HG03060 (cell line): ENCODE measurements at regions not wholly inside any gene's neighbourhood (a gene's known extent, or its start where the extent isn't known, plus 50 kb on each side); places are given as distances from the start of the nearest gene placed in this dataset.
"Not testable (repeated sequence)": the region's sequence is repeated elsewhere in the genome, so short reads cannot be mapped to it uniquely, and the experiment has no call there.

ENCODE experiments used
- ATAC-seq: cut with Tn5 transposase; IDR thresholded peaks from one replicate; pipeline ENCODE4 v1.9.1; 2021; ENCODE audit warnings: low read depth, moderate number of reproducible peaks; ENCODE audit not compliant: unreplicated experiment

DNA sequence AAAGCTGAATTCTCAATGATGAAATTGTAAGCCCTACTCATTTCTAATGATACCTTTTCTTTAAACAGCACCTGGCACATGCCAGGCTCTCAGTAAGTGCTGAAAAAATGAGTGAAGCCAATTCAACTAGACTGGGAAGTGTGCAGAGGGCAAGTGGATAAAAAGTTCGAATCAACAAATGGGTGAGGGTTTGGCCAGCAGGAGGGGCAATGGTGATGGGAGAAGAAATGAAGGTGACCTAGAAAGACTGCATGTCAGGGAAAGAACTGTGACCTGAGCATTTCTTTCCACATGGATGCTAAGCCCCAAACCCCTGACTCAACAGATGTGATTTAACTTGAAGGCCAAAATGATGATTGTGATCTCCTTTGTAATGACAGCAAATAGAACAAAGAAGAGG is 54.6 kb downstream of the DKK1 start:
- ATAC-seq: no peak

DNA sequence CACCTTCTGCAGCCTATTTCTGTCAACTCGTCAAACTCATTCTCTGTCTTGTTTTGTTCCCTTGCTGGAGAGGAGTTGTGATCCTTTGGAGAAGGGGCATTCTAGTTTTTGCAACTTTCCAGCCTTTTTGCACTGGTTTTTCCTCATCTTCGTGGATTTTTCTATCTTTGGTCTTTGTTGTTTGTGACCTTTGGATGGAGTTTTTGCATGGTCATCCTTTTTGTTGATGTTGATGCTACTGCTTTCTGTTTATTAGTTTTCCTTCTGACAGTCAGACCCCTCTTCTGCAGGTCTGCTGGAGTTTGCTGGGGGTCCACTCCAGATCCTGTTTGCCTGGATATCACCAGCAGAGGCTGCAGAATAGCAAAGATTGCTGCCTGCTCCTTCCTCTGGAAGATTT is 60.1 kb downstream of the DKK1 start:
- ATAC-seq: not testable (repeated sequence)

DNA sequence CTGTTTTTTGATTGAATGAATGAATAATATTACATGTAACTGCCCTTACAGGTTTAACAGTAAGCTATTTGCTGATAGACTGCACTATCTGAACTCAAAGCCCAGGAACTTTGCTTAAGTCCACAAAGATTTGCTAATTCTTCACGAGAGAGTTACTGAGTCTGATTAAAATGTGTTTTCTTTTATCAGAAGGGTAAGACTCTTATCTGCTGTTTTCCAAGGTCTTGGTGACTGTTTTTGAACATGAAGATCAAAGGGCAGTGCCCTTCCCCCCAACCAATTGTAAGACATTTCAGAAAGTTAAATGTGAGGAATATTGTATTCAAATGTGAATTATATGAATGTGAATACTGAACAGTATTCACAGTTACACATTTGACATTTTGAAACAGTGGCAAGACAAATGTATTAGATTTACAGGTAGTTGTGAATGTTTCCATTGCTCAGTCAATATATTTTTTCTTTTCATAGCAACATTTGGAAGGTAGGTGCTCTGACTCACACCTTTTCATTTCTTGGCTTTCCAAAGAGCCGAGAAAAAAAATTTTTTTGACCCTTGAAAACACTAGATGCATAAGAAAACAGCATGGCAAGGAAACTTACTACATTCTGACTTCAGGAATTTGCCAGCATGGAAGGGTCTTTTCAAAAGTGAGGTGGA is 62.7 kb downstream of the DKK1 start:
- ATAC-seq: no peak

DNA sequence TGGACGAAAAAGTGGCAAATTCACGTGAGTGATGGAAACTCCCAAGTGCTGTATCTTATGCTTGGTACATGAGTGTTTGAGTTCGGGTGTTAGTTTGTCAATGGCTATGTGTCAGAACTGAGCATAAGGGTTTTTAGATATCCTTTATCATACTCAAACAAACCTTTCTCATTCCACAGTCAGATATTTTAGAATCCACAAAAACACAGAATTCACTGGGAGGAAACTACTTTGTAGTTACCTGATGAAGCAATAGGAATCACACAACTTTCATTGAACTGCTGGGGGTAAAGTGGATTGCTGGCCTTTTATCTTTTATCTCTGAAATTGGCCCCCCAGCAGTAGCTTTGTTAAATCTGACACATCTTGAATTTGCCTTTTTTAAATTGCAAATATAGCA is 64.0 kb downstream of the DKK1 start:
- no peak for ATAC-seq

DNA sequence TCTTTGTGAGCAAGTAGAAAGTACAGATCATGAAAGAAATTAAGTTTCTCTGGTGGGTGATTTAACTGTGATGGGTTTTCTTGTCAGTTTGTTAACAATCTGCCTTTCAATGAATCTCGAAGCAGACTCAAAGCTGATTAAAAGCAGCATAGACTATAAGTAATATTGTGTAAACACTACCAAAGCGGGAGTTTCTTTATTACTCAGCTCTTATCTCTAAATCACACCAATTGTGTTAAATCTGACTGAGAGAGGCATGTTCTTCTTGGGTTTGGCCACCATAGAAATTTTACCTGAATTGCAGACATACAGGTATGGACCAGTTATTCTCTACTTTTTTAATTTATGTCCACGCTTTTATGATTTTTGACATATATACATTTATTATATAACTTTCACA is 65.2 kb downstream of the DKK1 start:
- no peak for ATAC-seq

DNA sequence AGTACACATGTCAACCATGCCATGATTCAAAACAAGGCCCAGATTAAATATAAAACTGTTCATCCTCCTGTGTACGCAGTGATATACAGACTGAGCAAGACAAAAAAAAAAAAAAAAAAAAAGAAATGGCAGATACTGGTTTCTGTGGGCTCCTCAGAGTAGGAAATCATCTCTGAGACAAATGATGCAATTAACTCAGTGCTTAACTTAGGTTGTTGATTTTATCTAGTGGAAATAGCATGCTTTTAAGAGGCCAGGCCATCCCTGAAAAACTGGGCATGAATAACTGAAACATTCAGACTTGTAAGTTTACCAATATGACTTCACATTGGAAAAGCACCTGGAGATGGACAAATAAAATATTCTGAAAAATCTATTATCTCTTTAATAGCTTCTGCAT is 69.0 kb downstream of the DKK1 start:
- no peak for ATAC-seq

DNA sequence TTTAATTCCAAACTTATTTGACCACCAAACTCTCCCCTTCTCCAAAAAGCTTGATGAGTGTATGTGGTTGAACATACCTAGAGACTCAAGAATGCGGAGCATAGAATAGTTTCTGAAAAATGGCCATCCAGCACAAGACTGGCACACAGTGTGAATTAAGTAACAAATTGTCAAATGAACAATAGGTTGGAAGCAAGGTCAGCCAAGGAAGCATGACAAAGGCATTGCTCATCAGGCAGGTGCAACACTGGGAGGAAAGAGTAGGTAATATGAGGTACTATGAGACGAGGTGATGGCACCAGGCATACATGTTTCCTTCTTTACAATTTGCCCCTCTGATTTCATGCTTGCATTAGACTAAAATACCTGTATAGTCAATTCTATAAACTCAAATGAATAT is 73.7 kb downstream of the DKK1 start:
- no peak for ATAC-seq

DNA sequence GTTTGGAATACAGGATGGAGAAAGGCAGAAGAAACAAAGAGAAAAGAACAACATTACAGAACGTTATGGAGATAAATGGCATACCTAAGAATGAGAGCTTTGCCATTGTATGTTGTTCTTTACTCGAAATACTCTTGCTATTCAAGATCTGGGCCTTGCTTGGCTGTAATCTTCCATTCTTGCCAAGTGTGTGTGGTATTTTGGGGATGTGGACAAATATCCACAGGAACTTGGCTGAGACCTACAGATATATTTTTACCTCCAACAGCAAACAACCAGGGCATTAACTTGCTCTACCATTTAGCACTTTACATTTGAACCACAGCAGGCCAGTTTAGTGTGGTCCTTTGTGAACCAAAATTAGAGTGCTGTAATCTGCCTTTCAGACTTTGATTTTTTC is 76.3 kb downstream of the DKK1 start:
- ATAC-seq: no peak

DNA sequence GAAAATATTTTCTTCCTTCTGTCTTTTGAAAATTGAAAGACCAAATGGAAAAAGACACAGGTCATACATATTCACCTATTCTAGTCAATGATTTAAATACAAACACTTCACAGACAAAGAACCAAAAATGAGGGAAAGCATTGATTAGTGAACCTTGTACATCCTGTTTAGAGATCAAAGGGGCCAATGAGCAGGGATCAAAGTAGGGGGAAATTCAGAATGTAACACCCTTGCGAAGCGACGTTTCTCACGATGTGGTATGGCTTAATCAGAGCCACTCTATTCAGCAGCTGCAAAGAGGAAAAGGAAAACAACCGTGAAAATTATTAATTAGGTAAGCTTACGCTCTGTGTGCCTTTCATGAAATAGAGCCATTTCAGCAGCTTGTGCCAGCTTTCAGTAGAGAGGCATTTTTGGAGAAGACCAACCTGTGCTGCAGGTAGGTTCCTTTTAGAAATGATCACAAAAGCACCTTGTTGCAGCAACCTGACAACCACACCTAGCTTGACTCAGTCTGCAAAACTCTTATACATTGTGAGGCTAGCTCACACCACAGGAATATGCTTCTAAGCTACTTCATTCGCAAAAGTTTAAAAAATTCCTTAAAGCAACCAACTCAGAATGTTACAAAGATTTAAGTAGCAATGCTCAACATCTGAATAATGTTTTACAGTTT is 78.0 kb downstream of the DKK1 start:
- no peak for ATAC-seq

DNA sequence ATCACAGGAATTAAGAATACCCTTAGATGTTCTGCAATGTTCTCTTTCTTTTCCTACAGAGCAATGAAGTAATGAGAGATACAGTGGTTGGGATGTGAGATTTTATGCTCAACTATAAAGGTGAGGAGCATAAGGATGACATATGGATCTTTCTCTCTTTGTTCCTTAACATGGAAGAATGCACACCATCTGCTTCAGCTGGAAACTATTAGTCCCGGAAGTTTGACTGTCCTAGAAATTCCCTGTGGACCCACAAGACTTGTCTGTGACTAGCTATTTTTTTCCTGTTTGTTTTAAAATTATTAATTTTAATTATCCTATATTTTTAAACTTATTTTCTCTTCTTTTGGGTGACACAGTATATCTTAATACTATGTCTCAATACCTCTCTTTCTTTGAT is 80.2 kb downstream of the DKK1 start:
- ATAC-seq: no peak

DNA sequence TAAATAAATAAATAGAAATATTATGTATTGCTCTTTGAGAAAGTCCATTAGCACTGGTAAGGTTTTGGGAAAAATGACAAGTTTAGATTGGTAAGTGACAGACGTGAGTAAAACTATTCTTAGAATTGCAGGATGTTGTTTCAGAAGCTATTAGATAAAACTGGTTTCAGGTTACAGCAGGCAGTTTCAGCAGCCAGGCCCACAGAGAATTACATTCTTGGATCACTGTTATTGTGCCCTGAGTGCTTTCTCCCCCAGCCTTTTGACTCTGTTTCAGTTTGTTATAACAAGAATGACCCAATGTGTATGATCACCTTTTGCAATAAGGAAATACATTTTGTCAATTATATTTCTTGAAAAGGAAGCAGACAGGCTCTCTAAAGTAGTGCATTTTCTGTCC is 86.5 kb downstream of the DKK1 start:
- ATAC-seq: no peak

DNA sequence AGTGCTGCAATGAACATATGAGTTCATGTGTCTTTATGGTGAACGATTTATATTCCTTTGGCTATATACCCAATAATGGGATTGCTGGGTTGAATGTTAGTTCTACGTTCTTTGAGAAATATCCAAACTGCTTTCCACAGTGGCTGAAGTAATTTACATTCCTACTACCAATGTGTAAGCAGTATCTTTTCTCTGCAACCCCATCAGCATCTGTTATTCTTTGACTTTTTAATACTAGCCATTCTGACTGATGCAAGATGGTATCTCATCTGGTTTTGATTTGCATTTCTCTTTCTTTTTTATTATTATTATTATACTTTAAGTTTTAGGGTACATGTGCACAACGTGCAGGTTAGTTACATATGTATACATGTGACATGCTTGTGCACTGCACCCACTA is 89.7 kb downstream of the DKK1 start:
- not testable (repeated sequence) for ATAC-seq

DNA sequence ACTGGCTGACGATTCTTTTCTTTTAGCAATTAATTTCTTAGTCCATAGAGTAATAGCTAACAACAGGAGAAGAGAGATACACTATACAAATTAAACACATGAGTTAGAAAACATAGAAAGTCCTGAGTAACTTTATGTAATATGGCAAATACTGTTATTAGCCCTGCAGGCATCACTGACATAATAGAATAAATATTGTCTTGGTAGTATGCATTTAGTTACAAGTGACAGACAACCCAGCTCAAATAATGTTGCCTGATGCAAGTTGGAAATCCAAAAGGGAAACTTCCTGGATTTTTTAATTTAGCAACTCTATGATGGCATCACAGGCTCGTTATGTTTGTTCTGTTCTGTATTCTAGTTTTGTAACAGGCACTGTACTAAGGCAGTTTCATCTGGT is 95.1 kb downstream of the DKK1 start:
- no peak for ATAC-seq

DNA sequence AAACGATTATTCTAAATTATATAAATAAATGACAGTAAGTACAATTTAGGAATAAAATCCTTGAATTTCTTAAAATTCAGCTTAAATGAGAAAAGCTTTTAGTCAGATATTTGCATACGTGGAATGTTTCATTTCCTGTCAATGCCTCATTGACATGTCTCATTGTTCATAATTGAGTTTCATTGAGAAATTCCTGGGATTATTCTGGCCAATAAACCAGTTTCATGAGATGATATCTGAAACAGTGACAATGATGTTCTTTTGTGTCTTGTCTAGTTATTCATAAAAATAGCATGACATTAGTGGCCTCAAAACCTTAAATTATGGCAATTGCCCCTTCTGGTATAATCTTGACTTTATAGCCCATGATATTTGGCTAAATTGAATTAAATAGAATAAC is 95.8 kb downstream of the DKK1 start:
- ATAC-seq: no peak

DNA sequence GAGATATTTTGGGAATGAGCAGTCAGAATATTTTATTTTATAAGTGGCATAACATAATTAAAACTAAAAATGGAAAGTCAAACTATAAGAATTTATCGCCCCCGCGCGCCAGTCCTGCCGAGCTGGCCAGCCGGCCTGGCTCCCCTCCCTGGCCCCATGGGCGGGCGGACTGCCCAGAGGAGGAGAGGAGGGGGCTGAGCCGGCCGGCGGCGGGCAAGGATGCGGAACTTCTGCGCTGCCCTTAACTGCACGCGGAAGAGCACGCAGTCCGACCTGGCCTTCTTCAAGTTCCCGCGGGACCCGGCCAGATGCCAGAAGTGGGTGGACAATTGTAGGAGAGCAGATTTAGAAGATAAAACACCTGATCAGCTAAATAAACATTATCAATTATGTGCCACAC is 96.8 kb downstream of the DKK1 start:
- no peak for ATAC-seq

DNA sequence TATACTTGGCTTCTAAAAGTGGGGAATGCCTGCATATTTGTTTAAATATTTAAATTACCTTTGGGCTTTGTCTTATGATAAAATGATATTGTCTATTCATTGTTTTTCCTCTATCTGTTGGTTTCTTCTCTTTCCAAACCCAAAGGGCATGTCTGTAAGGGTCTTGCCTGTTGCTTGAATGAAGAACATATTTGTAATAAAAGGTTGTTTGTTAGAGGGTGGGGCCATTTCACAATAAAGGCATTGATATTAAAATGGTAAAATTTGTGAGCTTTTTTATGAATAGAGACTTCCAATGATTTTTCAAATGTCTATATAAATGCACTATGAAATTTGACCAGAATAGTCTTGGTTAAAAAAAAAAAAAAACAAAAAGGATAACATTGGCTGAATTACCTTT is 105.2 kb downstream of the DKK1 start:
- ATAC-seq: no peak

DNA sequence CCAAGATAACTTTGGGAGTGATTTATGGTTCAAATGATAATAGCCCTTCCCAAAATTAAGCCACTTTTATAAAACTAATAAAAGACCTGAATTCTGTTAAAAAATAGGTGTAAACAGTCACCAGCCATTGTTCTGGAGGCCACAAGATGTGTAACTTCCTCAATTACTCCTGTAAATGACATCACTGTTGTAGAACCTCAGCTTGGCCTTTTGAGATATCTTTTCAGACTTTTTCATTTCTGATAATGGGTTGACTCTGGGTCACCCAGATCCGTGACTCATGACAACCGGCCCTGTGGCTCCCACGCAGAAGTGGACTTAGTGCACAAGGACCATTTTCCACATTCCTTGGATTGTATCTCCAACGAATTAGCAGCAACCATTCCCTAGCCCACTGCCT is 106.6 kb downstream of the DKK1 start:
- ATAC-seq: no peak

DNA sequence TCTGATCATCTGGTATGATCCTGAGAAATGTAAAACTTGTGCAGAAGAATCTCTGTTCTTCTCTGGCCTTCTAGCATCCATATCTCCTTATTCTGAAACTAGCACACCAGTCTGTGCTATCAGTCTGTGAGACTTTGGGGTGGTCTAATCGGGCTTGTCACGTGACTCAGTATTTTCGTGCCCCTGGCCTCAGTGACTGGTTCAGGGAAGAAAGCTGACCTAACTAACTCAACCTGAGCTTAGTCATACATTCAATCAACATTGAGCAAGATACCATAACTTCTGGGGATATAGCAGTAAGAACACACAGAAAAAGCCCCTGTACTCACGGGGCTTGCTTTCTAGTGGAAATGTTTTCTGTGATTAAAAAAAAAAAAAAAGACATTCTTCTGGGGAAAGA is 109.3 kb downstream of the DKK1 start:
- no peak for ATAC-seq

DNA sequence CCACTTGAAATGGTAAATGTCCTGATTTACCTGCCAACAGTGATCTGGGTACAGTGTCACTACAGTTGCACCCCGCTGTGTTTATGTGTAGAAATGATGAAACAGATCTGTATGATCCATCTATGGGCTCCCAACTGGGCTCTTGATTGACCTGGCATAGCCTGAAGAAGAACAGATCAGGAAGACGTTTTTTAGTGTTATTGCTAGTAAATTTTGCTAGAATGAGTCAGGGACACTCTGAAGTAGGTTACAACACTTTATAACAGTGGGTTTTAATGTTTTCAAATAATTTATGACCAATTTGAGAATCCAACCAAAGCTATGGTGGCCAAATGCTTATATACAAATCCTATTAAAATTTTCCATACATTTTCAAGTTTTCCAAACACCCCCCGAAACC is 110.3 kb downstream of the DKK1 start:
- ATAC-seq: no peak

DNA sequence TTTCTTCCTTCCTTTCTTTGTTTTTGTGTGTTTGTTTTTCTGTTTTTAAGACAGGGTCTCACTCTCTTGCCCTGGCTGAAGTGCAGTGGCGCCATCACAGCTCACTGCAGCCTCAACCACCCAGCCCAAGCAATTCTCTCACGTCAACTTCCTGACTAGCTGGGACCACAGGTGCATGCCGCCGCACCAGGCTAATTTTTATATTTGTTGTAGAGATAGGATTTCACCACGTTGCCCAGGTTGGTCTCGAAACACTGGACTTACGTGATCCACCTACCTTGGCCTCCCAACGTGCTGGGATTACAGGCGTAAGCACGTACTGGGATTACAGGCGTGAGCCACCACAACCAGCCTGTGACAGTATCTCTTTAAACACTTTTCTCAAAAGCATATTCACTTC is 120.7 kb downstream of the DKK1 start:
- no peak for ATAC-seq

DNA sequence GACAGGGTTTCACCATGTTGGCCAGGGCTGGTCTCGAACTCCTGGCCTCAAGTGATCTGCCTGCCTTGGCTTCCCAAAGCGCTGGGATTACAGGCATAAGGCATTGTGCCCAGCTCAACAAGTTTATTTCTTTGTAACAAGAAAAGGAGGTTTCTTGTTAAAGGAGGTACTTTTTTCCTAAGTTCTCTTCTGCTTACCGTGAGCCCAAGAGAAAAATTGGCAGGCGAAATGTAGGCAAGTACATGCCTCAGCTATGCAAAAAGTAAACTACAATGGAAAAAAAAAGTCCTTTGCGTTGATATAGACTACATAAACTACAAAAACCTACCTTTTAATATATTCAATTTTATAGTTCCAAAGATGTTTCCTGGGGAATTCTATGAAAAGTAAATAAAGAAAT is 122.6 kb downstream of the DKK1 start:
- no peak for ATAC-seq

DNA sequence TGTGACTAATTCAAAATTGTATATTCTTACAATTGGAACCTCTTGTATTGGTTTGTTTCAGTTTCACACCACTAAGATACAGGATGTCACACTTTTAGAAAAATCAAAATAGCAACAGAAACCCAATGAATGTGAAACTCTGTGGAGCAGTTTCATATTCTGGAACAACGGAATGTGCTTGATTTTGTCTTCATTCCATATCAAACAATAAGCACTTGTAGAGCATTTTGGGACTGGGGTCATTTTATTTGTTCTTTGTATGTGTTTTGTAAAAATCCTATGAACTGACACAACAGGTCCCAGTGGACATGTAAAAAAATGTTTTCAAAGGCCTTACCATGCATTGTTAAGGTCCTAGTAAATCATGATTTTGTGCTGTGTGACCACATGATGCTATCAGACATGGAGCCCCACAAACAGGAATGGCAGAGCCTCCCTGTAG is 123.1 kb downstream of the DKK1 start:
- ATAC-seq: peak; percentile 75

DNA sequence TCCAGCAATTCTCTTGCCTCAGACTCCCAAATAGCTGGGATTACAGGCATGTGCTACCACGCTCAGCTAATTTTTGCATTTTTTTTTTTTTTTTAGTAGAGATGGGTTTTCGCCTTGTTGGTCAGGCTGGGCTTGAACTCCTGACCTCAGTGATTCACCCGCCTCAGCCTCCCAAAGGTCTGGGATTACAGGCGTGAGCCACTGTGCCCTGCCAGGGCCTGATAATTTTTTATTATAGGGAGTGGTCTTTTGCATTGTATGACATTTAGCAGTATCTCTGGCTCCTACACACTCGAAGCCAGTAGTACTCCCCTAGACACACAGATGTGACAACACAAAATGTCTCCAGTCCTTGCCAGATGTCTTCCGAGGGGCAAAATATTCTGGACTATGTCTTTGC is 124.0 kb downstream of the DKK1 start:
- no peak for ATAC-seq
